ENCODE measurements at regions not wholly inside any gene's neighbourhood (a gene's known extent, or its start where the extent isn't known, plus 50 kb on each side); places are given as distances from the start of the nearest gene placed in this dataset.
A peak's percentile ranks its signal among the peaks of the same experiment; 100 is the strongest.
"Not testable (repeated sequence)": the region's sequence is repeated elsewhere in the genome, so short reads cannot be mapped to it uniquely, and the experiment has no call there.

DNA sequence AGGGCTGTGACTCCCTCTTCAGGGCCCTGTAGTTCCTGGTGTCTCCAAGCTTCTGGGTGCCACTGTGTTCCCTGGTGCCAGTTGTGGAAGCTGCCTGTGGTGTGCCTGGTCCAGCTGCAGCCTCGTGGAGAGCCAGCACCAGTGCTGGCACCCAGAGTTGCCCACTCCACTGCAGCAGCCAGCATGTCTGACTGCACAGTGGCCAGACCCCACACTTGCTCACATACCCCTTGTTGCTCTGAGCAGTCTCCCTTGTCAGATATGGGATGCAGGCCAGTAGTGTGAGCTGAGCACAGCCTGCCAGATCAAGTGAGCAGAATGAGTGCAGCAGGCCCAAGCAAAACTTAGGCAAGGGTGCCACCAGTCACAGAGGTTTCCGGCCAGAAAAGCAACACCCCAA, 108.6 kb downstream of the ZMAT1 start:
- DNase-seq (ENCODE audit: low read depth), result no peak

DNA sequence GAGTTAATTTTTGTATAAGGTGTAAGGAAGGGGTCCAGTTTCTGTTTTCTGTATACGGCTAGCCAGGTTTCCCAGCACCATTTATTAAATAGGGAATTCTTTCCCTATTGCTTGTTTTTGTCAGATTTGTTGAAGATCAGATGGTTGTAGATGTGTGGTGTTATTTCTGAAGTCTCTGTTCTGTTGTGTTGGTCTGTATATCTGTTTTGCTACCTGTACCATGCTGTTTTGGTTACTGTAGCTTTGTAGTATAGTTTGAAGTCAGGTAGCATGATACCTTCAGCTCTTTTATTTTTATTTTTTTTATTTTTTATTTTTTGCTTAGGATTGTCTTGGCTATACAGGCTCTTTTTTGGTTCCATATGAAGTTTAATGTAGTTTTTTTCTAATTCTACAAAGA, 114.1 kb downstream of the ZMAT1 start:
- not testable (repeated sequence) for DNase-seq (ENCODE audit: low read depth)

DNA sequence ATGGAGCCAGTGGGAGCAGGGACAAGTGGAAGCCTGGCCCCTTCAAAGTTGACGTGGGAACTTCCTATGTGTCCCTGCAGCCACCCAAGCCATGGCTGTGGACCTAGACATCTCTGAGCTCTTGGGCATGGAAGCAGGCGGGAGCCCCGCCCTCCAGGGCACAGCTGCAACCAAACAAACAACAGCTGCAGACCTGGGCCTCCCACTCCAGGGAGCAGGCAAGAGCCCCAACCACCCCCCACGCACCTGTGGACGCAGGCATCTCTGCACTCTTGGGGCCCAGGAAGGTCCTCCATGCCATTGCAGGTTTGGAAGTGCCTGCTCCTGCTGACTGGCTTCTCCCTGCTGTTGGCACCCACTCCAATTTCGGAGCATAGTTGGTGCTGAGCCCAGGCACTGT, 118.6 kb downstream of the ZMAT1 start:
- DNase-seq (ENCODE audit: low read depth), result no peak

DNA sequence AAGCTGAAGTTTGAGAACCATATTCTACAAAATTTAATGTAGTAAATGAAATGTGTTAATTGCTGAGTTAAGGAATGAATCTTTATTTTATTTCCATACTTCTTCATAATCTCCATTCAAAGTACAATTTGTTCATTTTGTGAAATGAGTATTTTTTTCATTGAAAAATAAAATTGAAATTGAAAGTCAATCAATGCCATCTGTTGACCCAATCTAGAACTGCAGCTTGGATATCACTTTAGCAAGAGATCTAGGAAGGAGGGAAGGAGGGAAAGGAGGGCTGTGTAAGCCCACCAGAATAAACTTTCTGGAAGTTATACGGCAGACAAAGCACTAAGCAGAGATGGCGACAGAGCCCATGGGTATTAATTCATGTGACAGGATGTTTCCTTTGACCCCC, 128.4 kb downstream of the ZMAT1 start:
- DNase-seq (ENCODE audit: low read depth), result no peak

DNA sequence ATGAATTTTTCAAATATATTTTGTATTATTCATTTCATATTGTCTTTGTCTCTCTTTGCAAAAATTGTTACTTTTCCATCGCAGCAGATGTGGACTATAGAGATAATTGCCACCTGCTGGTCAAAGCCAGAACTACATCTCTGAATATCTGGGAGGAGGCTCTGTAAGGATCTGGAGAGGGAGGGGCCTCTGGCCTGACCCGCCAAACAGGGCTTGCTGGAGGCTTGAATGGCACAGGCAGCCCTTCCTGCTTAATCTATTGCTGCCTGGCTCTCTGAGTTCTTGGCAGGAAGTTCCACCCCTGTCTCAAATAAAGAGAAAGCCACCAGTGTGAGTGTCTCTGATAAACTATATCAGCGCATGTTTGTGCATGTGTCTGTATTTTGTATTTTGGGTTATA, 132.4 kb downstream of the ZMAT1 start:
- DNase-seq (ENCODE audit: low read depth), result peak; percentile 26

DNA sequence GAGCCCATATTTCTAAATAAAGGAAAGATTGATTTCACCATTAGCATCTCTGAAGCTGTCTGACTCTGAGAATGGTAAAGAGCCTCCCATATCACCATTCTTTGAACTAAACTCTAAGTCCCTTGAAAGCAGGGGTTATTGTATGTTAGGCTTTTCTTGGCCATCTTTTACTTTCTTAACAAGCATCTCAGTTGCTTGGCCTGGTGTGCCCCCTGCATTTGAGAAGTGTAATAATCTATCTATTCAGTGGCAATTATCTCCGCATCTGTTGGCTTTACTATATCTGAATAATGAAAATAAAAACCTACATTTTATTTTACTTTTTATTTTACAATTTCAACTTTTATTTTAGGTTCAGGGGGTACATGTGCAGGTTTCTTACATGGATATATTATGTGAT, 128.3 kb upstream of the ARMCX2 start:
- no peak for DNase-seq (ENCODE audit: low read depth)

DNA sequence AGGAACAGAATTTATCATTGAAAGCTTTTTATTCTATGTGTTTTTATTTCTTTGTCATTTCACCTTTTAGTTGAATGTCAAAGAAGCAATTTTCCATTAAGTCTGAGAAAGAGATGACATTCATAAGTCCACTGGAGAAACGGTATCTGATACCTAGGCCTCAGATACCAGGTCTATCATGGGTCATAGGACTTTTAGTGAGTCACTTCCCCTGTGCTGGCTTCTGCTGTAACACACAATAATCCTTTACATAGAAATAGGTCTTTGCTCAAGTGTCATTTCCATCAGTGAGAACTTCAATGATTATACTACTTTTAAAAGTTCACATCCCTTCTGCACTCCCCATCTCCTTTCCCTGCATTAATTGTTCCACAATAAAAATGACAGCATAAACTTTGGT, 125.5 kb upstream of the ARMCX2 start:
- DNase-seq (ENCODE audit: low read depth), result no peak

DNA sequence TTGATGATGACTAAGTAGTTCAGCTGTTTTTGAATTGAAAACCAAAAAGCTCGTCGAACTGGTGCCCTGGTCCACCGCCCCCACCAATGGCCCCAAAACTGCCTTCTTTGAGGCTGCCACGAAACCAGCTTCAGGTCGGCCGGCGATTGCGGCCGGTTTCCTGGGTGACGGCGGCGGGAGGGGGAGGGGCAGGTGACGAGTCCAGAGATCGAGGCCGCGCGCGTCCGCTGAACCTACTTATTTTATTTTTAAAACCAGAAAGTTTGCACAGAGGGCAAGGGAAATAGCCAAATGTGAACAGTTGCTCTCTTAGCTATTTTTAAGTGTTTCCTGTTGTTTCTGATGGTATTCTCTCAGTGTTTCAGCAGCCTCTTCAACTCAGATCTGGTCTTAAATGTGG, 120.8 kb upstream of the ARMCX2 start:
- not testable (repeated sequence) for DNase-seq (ENCODE audit: low read depth)

DNA sequence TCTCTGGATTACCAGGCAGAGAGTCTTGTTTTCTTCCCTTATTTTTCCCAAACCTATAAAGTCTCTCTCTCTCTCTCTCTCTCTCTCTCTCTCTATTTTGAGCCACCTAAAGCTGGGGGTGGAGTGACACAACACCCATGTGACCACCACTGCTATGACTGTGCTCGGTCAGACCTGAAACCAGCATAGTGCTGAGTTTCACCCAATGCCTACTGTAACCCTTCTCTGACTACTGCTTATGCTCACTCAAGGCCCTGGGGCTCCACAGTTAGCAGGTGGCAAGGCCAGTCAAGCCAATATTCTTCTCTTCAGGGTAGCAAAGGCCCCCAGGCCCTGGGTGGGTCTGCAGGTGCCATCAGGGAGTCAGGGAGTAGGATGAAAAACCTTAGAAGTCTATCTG, 114.7 kb upstream of the ARMCX2 start:
- DNase-seq (ENCODE audit: low read depth), result no peak

DNA sequence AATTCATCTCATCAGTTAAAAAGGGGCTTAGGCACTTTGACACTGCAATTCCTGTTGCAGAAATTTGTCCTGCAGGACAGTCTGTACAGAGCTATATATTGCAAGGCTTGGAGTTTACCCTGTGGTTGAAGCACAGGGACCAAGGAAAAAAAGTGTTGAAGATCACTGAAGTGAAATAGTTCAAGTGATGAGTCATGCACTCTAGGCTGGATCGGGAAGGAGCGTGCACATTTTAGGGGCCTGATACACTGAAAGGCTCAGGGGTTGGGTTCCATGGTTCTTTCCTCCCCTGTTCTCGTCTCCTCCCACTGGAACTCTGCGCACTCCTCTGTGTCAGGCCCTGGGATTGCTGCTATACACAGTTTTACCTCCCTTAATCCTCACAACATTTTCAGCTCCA, 104.9 kb upstream of the ARMCX2 start:
- DNase-seq (ENCODE audit: low read depth), result no peak

DNA sequence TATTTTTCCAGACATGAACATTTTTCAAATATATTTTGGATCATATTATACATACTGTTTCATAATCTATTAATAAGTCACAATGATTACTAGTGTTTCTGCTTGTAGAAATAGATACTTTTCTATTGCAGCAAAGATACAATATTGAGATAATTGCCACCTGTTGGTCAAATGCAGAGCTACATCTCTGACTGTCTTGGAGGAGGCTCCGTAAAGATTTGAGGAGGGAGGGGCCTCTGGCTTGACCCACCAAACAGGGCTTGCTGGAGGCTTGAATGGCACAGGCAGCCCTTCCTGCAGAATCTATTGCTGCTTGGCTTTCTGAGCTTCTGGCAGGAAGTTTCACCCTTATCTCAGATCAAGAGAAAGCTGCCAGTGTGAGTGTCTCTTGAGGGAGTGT, 99.3 kb upstream of the ARMCX2 start:
- no peak for DNase-seq (ENCODE audit: low read depth)

DNA sequence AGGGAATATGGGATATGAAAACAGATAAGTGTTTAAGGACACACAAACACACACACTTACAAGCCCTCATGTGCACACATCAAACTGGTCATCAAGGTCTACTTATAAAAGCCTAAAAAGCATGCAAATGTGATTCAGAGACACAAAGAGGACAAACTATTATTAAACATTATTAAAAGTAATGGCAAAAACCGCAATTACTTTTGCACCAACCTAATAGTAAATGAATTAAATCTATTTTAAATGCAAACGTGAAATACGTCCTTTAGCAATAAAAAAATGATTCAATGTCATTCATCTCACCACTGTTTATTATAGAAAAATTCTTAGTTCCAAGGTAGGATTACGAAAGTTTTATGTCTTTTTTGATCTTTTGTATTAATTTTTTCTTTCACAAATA, 91.1 kb upstream of the ARMCX2 start:
- no peak for DNase-seq (ENCODE audit: low read depth)

DNA sequence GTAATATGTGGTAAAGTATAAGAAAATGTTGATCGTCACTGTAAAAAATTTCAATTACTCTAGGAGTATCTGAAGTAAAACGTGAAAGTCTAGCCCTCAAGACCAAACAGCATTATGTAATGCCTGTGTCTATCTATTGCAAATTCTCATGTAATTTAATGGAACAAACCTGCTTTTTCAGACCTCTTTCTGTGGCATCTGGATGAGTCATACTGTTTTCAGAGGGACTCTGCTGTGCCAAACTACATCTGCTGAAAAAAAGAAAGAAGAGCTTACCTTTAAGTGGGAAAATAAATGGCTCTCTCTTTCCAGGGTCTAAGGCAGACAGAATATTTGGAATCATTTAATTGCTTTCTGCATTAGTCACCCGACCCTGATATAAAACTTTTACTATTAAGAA, 89.8 kb upstream of the ARMCX2 start:
- DNase-seq (ENCODE audit: low read depth), result no peak

DNA sequence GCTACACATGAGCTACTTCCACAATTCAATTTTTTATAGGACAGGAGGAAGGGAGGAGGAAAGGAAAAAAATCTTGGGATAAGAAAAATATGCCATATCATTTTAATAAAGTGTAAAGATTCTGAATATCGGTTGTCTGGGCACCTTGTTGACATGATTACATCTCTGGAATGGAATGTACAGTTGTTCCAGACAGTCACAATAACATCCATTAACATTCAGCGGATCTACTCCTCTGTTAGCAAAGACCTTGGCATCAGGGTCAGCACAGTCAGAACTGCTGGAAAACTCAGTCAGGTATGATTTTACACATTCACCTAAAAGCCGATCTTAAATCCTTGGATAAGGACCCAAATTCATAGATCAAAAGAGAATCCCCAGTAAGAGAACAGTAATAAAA, 85.4 kb upstream of the ARMCX2 start:
- no peak for DNase-seq (ENCODE audit: low read depth)

DNA sequence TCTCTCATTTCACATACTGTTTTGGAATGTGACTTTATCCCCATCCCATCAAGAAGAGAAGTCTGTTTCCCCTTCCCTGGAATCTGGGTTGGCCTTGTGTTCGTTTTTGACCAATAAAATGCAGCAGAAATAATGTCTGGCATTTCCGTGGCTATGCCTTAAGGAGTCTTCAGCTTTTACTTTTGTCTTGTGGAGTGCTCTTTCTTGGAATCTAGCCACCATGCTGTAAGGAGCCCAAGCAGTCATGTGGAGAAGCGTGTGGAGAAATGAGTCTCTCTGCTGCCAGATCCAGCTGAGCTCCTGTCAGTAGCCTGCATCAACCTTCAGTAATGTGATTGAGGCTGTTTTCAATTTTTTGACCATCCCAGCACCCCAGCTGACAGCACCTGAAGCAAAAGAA, 84.4 kb upstream of the ARMCX2 start:
- DNase-seq (ENCODE audit: low read depth), result no peak

DNA sequence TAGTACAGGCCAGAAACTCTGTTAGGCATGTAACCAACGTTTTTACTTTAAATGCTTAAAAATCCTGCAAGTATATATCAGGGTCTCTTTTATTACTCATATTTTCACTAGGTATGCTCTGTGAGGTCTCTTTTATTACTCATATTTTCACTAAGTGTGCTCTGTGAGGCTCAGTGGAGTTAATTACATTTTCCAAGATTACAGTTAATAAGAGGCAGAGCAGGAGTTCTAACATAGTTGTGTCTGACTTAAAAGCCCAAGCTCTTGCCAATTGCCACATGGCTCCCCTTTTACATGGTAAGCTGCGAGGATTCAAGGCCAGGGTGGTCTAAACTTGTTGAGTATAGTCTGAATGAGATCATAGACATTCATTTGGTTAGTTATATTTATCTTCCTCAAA, 81.0 kb upstream of the ARMCX2 start:
- no peak for DNase-seq (ENCODE audit: low read depth)

DNA sequence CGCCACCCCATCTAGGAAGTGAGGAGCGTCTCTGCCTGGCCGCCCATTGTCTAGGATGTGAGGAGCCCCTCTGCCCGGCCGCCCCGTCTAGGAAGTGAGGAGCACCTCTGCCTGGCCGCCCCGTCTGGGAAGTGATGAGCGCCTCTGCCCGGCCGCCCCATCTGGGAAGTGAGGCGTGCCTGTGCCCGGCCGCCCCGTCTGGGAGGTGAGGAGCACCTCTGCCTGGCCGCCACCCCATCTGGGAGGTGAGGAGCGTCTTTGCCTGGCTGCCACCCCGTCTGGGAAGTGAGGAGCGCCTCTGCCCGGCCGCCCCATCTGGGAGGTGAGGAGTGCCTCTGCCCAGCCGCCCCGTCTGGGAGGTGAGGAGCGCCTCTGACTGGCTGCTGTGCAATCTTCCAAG, 79.2 kb upstream of the ARMCX2 start:
- not testable (repeated sequence) for DNase-seq (ENCODE audit: low read depth)

DNA sequence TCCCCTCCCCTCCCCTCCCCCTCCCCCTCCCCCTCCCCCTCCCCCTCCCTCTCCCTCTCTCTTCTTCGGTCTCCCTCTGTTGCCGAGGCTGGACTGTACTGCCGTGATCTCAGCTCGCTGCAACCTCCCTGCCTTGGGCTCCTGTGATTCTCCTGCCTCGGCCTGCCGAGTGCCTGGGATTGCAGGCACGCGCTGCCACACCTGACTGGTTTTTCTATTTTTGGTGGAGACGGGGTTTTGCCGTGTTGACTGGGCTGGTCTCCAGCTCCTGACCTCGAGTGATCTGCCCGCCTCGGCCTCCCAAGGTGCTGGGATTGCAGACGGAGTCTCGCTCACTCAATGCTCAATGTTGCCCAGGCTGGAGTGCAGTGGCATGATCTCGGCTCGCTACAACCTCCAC, 78.8 kb upstream of the ARMCX2 start:
- not testable (repeated sequence) for DNase-seq (ENCODE audit: low read depth)

DNA sequence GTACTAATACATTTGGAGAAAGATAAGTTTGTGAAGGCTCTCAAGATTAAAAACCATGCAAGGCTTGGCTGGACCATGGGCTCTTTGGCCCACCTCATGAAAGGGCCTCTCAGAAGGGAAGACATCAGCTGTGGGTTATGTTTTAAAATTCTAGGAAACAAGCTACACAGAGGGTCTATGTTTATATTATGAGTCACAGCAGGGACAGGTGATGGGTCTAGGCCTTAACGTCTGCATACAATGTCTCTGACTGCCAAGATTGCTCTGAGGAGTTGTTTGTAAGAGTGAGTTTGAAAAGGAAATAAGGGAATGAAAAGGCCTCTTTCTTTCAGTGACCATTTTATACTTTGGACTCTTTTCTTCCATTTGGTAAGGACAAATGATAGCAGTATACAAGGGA, 77.0 kb upstream of the ARMCX2 start:
- no peak for DNase-seq (ENCODE audit: low read depth)

DNA sequence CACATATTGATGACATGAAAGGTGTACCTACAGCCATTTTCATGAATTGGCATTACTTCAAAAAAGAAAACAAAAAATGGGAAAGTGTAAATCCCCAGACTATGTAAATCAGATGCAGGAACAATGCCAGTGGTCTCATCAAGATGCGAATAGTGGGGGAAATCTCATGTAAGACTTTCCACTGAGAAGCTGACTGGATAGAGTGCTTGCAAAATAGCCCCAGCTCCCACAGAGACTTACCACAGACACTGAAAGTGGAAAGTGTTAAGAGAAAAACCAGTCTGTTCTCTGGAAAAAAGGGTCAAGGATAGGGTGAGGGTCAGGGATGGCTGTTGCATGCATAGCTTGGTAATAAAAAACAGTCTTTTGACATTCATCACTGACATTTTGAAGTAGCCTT, 73.2 kb upstream of the ARMCX2 start:
- DNase-seq (ENCODE audit: low read depth), result no peak

DNA sequence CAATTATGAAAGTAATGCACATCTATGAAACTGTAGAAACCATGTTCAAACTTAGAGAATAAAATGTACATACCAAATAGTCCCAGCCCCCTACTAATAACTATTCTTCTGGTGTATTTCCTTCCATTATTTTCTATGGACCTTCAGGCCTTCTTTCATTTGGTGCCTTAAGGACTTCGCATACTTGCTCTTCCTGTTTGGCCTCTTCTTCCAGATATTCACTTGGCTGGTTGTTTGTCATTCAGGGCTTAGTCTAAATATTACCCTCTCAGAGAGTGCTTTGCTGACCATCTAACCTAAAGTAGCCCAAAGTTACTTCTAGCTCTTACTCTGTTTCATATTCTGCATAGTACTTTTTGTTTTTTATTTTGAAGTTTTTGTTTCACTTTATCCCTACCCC, 70.3 kb upstream of the ARMCX2 start:
- DNase-seq (ENCODE audit: low read depth), result no peak

Data from stimulated activated CD8-positive, alpha-beta memory T cell treated with anti-CD3 and anti-CD28 coated beads, Interleukin-12 subunit alpha, Interleukin-12 subunit beta, amount 100 ng/mL, for 4 hours (primary cell).